Body of pancreas (tissue), 4 donors: ENCODE measurements at regions not wholly inside any gene's neighbourhood (a gene's known extent, or its start where the extent isn't known, plus 50 kb on each side); places are given as distances from the start of the nearest gene placed in this dataset.

Experiments
- ATAC-seq: fragments of 150-250 bp; one replicate; pipeline ENCODE4 v1.9.1; 2016
- DNase-seq, 4 donors: peaks; one replicate each; pipeline ENCODE4 v3.0.0-alpha.2; 2019
- H3K27ac ChIP-seq, 4 donors: fragments of 200-600 bp; sonication (generic); 1 replicate in 3 of 4; 2 replicates in 1 of 4; pipeline versions ENCODE4 v1.5.1 to v1.6.1; 2016 to 2019; ENCODE audit warnings: mild to moderate bottlenecking in 1 of 4, mixed read lengths in 1 of 4, moderate library complexity in 1 of 4
- H3K27me3 ChIP-seq, 2 donors: fragments of 200-600 bp; sonication (generic); one replicate each; pipeline ENCODE4 v1.6.0; 2016; ENCODE audit warnings: mild to moderate bottlenecking in 1 of 2
- H3K36me3 ChIP-seq, 2 donors: fragments of 200-600 bp; sonication (generic); replicated peaks in 1 of 2; 2 replicates each; pipeline ENCODE4 v1.5.1; 2016; ENCODE audit warnings: low read depth in 2 of 2; ENCODE audit not compliant: insufficient read depth in 1 of 2
- H3K4me1 ChIP-seq: fragments of 200-600 bp; sonication (generic); one replicate; pipeline ENCODE4 v1.6.0; 2016
- H3K4me3 ChIP-seq, 2 donors: fragments of 200-600 bp; sonication (generic); 1 replicate in 1 of 2; 2 replicates in 1 of 2; pipeline ENCODE4 v1.5.1; 2016 to 2019
- H3K9me3 ChIP-seq, 3 donors: fragments of 200-600 bp; sonication (generic); 1 replicate in 2 of 3; 2 replicates in 1 of 3; pipeline ENCODE4 v1.5.1; 2016
- CTCF ChIP-seq, 7 experiments: fragments of 450-650 bp in 4 of 7; fragments of 200-600 bp in 3 of 7; sonication (generic) in 3 of 7; IDR thresholded peaks; one replicate each; pipeline ENCODE4 v1.5.1; 2016 to 2019; ENCODE audit warnings: antibody characterized with exemption in 7 of 7
- POLR2A ChIP-seq, 3 donors: fragments of 450-650 bp; IDR thresholded peaks; one replicate each; pipeline ENCODE4 v1.6.1; 2016; ENCODE audit warnings: antibody characterized with exemption in 3 of 3, mild to moderate bottlenecking in 2 of 3
- WGBS, 2 donors: methylation state at CpG; one replicate each; pipeline ENCODE4 v1.1.5; 2017; 5-methylcytosine and 5-hydroxymethylcytosine counted together
- intact Hi-C: fragments of 100-400 bp; cut with DNase I; formaldehyde crosslinking; loops from one replicate; pipeline ENCODE4 v1.15.1; 2023

DNA sequence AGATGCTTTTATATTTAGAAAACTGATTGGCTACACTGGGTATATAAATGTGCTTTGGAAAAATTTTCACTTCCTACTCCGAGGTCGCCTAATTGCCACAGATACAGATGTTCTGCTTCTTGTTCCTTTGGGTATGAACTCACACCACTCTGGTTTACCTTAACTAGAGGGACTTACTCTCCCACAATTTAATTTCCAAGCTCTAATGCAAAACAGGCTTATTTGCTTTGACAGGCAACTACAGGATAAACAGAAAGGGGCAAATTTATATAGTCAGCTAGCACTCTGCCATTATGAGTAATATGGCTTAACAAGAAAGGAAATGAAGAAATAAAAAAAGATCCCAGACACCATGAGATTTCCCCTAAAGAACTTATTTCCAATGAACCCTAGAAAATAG, 156.9 kb upstream of the ZFP64 start:
- intact Hi-C loops = no loop called here
- H3K36me3 ChIP-seq = no peaks in the 10 kb centered on the region
- H3K27me3 ChIP-seq = no peaks in the 10 kb centered on the region
- H3K9me3 ChIP-seq = no peaks in the 10 kb centered on the region
- no peak for TF ChIP-seq POLR2A (IDR thresholded peaks at IDR 0.05)
- no peak for TF ChIP-seq CTCF (IDR thresholded peaks at IDR 0.05)
- ATAC-seq (no peak), DNase-seq (no peak)
- no peaks in the 10 kb centered on the region for H3K4me1 ChIP-seq
- H3K4me3 ChIP-seq = no peak overlapping the region
- no peak overlapping the region for H3K27ac ChIP-seq
- 72 to 76% methylated on average over 2 of the region's 2 CpGs for WGBS, 2 donors

GRCh38 chr20:52346797-52347196, 155.2 kb upstream of the ZFP64 start:
- TF ChIP-seq CTCF (IDR thresholded peaks at IDR 0.05) = no peak
- no peak for TF ChIP-seq POLR2A (IDR thresholded peaks at IDR 0.05)
- H3K27me3 ChIP-seq = no peaks in the 10 kb centered on the region
- no peak for ATAC-seq
- no peak for DNase-seq
- no peak overlapping the region for H3K27ac ChIP-seq
- no peak overlapping the region for H3K4me3 ChIP-seq
- no peaks in the 10 kb centered on the region for H3K36me3 ChIP-seq
- no peaks in the 10 kb centered on the region for H3K4me1 ChIP-seq
- no peaks in the 10 kb centered on the region for H3K9me3 ChIP-seq
- 68 to 80% methylated on average over 2 of the region's 2 CpGs for WGBS, 2 donors
- intact Hi-C loops = no loop called here

GRCh38 chr20:52342913-52343312, 151.3 kb upstream of the ZFP64 start:
- H3K9me3 ChIP-seq = no peaks in the 10 kb centered on the region
- ATAC-seq (no peak), DNase-seq (no peak)
- 63 to 74% methylated on average over 3 of the region's 3 CpGs for WGBS, 2 donors
- no peaks in the 10 kb centered on the region for H3K4me1 ChIP-seq
- H3K27ac ChIP-seq = no peak overlapping the region
- no peak for TF ChIP-seq POLR2A (IDR thresholded peaks at IDR 0.05)
- no peak for TF ChIP-seq CTCF (IDR thresholded peaks at IDR 0.05)
- no peak overlapping the region for H3K4me3 ChIP-seq
- no peaks in the 10 kb centered on the region for H3K36me3 ChIP-seq
- H3K27me3 ChIP-seq = no peaks in the 10 kb centered on the region
- intact Hi-C loops = no loop called here

GRCh38 chr20:52340036-52340634, 148.6 kb upstream of the ZFP64 start:
- intact Hi-C loops = no loop called here
- Histone ChIP-seq H3K4me1 (no peaks in the 10 kb centered on the region), H3K36me3 (no peaks in the 10 kb centered on the region), H3K27ac (no peak overlapping the region), H3K27me3 (no peaks in the 10 kb centered on the region), H3K4me3 (no peak overlapping the region), H3K9me3 (no peaks in the 10 kb centered on the region)
- DNase-seq (no peak), ATAC-seq (no peak)
- 48 to 60% methylated on average over 4 of the region's 4 CpGs for WGBS, 2 donors
- no peak for TF ChIP-seq POLR2A (IDR thresholded peaks at IDR 0.05)
- TF ChIP-seq CTCF (IDR thresholded peaks at IDR 0.05) = no peak

DNA sequence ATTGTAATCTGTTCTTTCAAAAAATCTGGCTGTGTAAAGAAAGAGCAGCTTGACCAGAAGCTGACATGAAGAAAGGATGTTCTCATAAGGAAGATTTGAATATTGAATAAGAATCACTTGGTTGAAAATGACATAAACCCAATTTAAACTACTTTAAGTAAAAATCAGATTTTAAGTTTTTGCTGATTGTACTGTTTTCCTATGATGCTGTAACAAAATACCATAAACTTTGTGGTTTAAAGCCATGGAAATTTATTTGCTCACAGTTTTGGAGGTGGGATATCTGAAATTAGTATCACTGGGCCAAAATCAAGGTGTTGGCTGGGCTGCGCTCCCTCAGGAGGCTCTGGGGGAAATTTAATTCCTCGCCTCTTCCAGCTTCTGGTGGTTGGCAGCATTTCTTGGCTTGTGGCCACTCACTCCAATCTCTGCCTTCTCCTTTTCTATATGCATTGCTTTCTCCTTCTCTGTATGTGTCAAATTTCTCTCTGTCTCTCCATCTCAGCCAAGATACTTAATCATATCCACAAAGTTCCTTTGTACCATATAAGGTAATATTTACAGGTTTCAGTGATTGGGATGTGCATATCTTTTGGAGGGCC, 141.2 kb upstream of the ZFP64 start:
- DNase-seq (no peak), ATAC-seq (no peak)
- H3K9me3 ChIP-seq = no peaks in the 10 kb centered on the region
- H3K4me1 ChIP-seq = no peaks in the 10 kb centered on the region
- TF ChIP-seq POLR2A (IDR thresholded peaks at IDR 0.05) (no peak), CTCF (IDR thresholded peaks at IDR 0.05) (no peak)
- WGBS, 2 donors = 84 to 97% methylated on average over 2 of the region's 2 CpGs
- no peak overlapping the region for H3K4me3 ChIP-seq
- no peaks in the 10 kb centered on the region for H3K36me3 ChIP-seq
- intact Hi-C loops = no loop called here
- H3K27ac ChIP-seq = no peak overlapping the region
- H3K27me3 ChIP-seq = no peaks in the 10 kb centered on the region
